Heart right ventricle (tissue), 16 donors: ENCODE measurements at regions not wholly inside any gene's neighbourhood (a gene's known extent, or its start where the extent isn't known, plus 50 kb on each side); places are given as distances from the start of the nearest gene placed in this dataset.

Experiments used
- ATAC-seq, 8 donors: fragments of 200-7000 bp; cut with Tn5 transposase; one replicate each; pipeline ENCODE4 v1.9.1; 2020; ENCODE audit warnings: mild to moderate bottlenecking in 8 of 8, moderate library complexity in 8 of 8, moderate number of reproducible peaks in 1 of 8
- DNase-seq, 2 donors: peaks; one replicate each; pipeline ENCODE4 v3.0.0-alpha.2; 2020
- H3K27ac ChIP-seq, 10 donors: fragments of 200-600 bp; sonication (generic) in 2 of 10; one replicate each; pipeline versions ENCODE4 v1.5.0 to v1.8.0; 2020 to 2022; ENCODE audit warnings: mild to moderate bottlenecking in 3 of 10
- H3K27me3 ChIP-seq, 7 donors: fragments of 200-600 bp; one replicate each; pipeline ENCODE4 v1.8.0; 2021 to 2022; ENCODE audit warnings: mild to moderate bottlenecking in 2 of 7
- H3K36me3 ChIP-seq, 9 donors: fragments of 200-600 bp; sonication (generic) in 1 of 9; one replicate each; pipeline versions ENCODE4 v1.5.0 to v1.8.0; 2020 to 2022; ENCODE audit warnings: mild to moderate bottlenecking in 2 of 9
- H3K4me1 ChIP-seq, 9 donors: fragments of 200-600 bp; sonication (generic) in 1 of 9; one replicate each; pipeline versions ENCODE4 v1.5.0 to v1.8.0; 2020 to 2022; ENCODE audit warnings: mild to moderate bottlenecking in 4 of 9
- H3K4me3 ChIP-seq, 10 donors: fragments of 200-600 bp; sonication (generic) in 2 of 10; one replicate each; pipeline versions ENCODE4 v1.5.0 to v1.8.0; 2020 to 2022; ENCODE audit warnings: mild to moderate bottlenecking in 7 of 10, moderate library complexity in 2 of 10
- H3K9me3 ChIP-seq, 11 donors: fragments of 200-600 bp in 10 of 11; sonication (generic) in 2 of 11; one replicate each; pipeline versions ENCODE4 v1.5.0 to v1.8.0; 2013 to 2022; ENCODE audit warnings: mild to moderate bottlenecking in 2 of 11, control low read depth in 1 of 11, moderate library complexity in 1 of 11
- WGBS, 2 donors: extraction: QIAGEN DNeasy Blood & Tissue Kit; methylation state at CpG; one replicate each; pipeline ENCODE4 v1.1.7; 2013; ENCODE audit warnings: inconsistent platforms in 1 of 2; 5-methylcytosine and 5-hydroxymethylcytosine counted together
- intact Hi-C, 10 donors: fragments of 100-400 bp; cut with DNase I; formaldehyde crosslinking; loops; one replicate each; pipeline versions ENCODE4 v1.11.1 to v1.14.2; 2022
- TF ChIP-seq, protein P1 (sequence below), 9 donors: fragments of 200-600 bp; sonication (generic) in 2 of 9; IDR thresholded peaks; one replicate each; pipeline versions ENCODE4 v1.5.0 to v1.8.0; 2021 to 2022; ENCODE audit warnings: antibody characterized with exemption in 9 of 9, mild to moderate bottlenecking in 5 of 9, moderate library complexity in 1 of 9
- donor health status: Arrhythmogenic right ventricular cardiomyopathy.
- donor health status: ischemic (EF 13 %, LVEDD 7.1; RV severe dilation, severe dysfunction).
- donor health status: healthy with polysubstance abuse.
- donor health status: DM: no; HTN: yes; CAD: no.
- donor health status: DM: no; HTN: no; CAD: no.
- donor health status: ischemic (EF 25% LVEDD 6.9; RV normal size, moderate dysfunction).
- donor health status: ischemic (EF 25% LVEDD 5.7; RV mildly dilated, moderate dysfunction).
- donor health status: healthy.
- donor health status: DM: yes; HTN: yes; CAD: no.
- donor health status: Ischemic cardiomyopathy.
- donor health status: ischemic (EF 35%, LVEDD 5.7; RV mildly dilated, moderate dysfunction).
- donor health status: nonischemic (EF 11% LVEDD 7.7; RV severe dilation, severe dysfunction).
- donor health status: DM: yes; HTN: yes; CAD: no.
- donor health status: PGD.
- donor health status: ischemic (EF 29% LVEDD 5.4; RV normal size, mild dysfunction).
- donor health status: nonischemic (EF 23%, LVEDD 6.1; RV moderate dilation, normal function).

GRCh38 chr4:11323771-11324170, 104.9 kb downstream of the HS3ST1 start:
- no peak overlapping the region for H3K27ac ChIP-seq
- ATAC-seq (no peak), DNase-seq (no peak)
- H3K9me3 ChIP-seq = peaks cover 0 to 24% (median 4%) of the 10 kb centered on the region in 11 donors
- H3K4me1 ChIP-seq = no peaks in the 10 kb centered on the region
- H3K36me3 ChIP-seq = no peaks in the 10 kb centered on the region
- peaks cover 0 to 5% (median 0%) of the 10 kb centered on the region in 7 donors for H3K27me3 ChIP-seq
- intact Hi-C loops = no loop called here
- H3K4me3 ChIP-seq = no peak overlapping the region
- TF ChIP-seq, protein P1, sequence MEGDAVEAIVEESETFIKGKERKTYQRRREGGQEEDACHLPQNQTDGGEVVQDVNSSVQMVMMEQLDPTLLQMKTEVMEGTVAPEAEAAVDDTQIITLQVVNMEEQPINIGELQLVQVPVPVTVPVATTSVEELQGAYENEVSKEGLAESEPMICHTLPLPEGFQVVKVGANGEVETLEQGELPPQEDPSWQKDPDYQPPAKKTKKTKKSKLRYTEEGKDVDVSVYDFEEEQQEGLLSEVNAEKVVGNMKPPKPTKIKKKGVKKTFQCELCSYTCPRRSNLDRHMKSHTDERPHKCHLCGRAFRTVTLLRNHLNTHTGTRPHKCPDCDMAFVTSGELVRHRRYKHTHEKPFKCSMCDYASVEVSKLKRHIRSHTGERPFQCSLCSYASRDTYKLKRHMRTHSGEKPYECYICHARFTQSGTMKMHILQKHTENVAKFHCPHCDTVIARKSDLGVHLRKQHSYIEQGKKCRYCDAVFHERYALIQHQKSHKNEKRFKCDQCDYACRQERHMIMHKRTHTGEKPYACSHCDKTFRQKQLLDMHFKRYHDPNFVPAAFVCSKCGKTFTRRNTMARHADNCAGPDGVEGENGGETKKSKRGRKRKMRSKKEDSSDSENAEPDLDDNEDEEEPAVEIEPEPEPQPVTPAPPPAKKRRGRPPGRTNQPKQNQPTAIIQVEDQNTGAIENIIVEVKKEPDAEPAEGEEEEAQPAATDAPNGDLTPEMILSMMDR (IDR thresholded peaks at IDR 0.05) = no peak

GRCh38 chr4:11313157-11313943, 115.3 kb downstream of the HS3ST1 start:
- DNase-seq (no peak), ATAC-seq (no peak)
- intact Hi-C loops = no loop called here
- WGBS, 2 donors = 76 to 79% methylated on average over 6 of the region's 6 CpGs
- no peak overlapping the region for H3K27ac ChIP-seq
- TF ChIP-seq, protein P1 (IDR thresholded peaks at IDR 0.05) = no peak
- H3K9me3 ChIP-seq = peaks cover 0 to 5% (median 0%) of the 10 kb centered on the region in 11 donors
- peaks cover 0 to 4% (median 0%) of the 10 kb centered on the region in 9 donors for H3K4me1 ChIP-seq
- H3K4me3 ChIP-seq = no peak overlapping the region
- H3K27me3 ChIP-seq = peaks cover 0 to 4% (median 0%) of the 10 kb centered on the region in 7 donors
- H3K36me3 ChIP-seq = no peaks in the 10 kb centered on the region

DNA sequence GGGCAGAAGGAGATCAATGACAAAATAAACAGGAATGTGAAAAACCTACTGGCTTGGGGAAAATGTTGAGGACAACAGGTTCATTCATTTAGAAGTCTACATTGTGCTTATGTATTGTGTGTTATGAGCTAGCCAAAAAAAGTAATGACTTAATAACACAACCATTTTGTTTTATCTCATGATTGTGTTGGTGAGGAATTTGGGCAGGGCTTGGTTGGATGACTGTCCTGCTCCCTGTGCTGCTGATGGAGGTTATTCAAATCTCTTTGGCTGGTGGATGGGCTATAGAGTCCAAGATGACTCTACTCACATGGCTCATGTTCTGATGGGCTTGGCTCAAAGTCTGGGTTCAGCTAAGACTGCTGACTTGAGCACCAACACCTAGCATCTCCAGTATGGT, 116.3 kb downstream of the HS3ST1 start:
- H3K4me1 ChIP-seq = peaks cover 0 to 4% (median 0%) of the 10 kb centered on the region in 9 donors
- no peak overlapping the region for H3K4me3 ChIP-seq
- ATAC-seq (peak in 7 of 8 donors; percentile 42 to 97 (median 91)), DNase-seq (peak in 1 of 2 donors; percentile 6)
- H3K36me3 ChIP-seq = no peaks in the 10 kb centered on the region
- intact Hi-C loops = no loop called here
- H3K27me3 ChIP-seq = peaks cover 0 to 4% (median 0%) of the 10 kb centered on the region in 7 donors
- H3K27ac ChIP-seq = no peak overlapping the region
- TF ChIP-seq, protein P1 (IDR thresholded peaks at IDR 0.05) = no peak
- peaks cover 0 to 6% (median 0%) of the 10 kb centered on the region in 11 donors for H3K9me3 ChIP-seq

GRCh38 chr4:11301075-11301660, 127.5 kb downstream of the HS3ST1 start:
- no peak overlapping the region for H3K27ac ChIP-seq
- H3K4me3 ChIP-seq = no peak overlapping the region
- DNase-seq (no peak), ATAC-seq (no peak)
- TF ChIP-seq, protein P1 (IDR thresholded peaks at IDR 0.05) = no peak
- H3K36me3 ChIP-seq = no peaks in the 10 kb centered on the region
- H3K4me1 ChIP-seq = no peaks in the 10 kb centered on the region
- peaks cover 0 to 6% (median 0%) of the 10 kb centered on the region in 7 donors for H3K27me3 ChIP-seq
- 71 to 81% methylated on average over 4 of the region's 4 CpGs for WGBS, 2 donors
- intact Hi-C loops = no loop called here
- H3K9me3 ChIP-seq = no peaks in the 10 kb centered on the region
